NCI-H2107 treated with DMSO at 0.1 percent for 48 hours (cell line): ENCODE measurements at regions not wholly inside any gene's neighbourhood (a gene's known extent, or its start where the extent isn't known, plus 50 kb on each side); places are given as distances from the start of the nearest gene placed in this dataset.
A peak's percentile ranks its signal among the peaks of the same experiment; 100 is the strongest.
"Not testable (repeated sequence)": the region's sequence is repeated elsewhere in the genome, so short reads cannot be mapped to it uniquely, and the experiment has no call there.

Source experiments
- DNase-seq: peaks from one replicate; lab custom pipeline; 2025; ENCODE audit not compliant: unreplicated experiment; lab: John Stamatoyannopoulos, UW

GRCh38 chr9:113664181-113664875 is 200.8 kb downstream of the RGS3 start:
- no peak for DNase-seq

- DNase-seq = no peak
Observed at GRCh38 chr9:113665064-113665463, 201.5 kb downstream of the RGS3 start.

- no peak for DNase-seq
Observed at GRCh38 chr9:113665756-113666155, 202.2 kb downstream of the RGS3 start.

GRCh38 chr9:113668061-113668460 is 204.5 kb downstream of the RGS3 start:
- DNase-seq = no peak

- no peak for DNase-seq
Observed at GRCh38 chr9:113669522-113670115, 206.1 kb downstream of the RGS3 start.

- DNase-seq = no peak
Observed at GRCh38 chr9:113673726-113674125, 202.4 kb upstream of the ZNF618 start.

- DNase-seq = no peak
Observed at GRCh38 chr9:113674436-113674835, 201.7 kb upstream of the ZNF618 start.

GRCh38 chr9:113675475-113675941 is 200.6 kb upstream of the ZNF618 start:
- no peak for DNase-seq

- DNase-seq = no peak
Observed at GRCh38 chr9:113677057-113677456, 199.1 kb upstream of the ZNF618 start.

- DNase-seq = no peak
Observed at GRCh38 chr9:113677569-113677968, 198.5 kb upstream of the ZNF618 start.

- no peak for DNase-seq
Observed at GRCh38 chr9:113678119-113678858, 197.8 kb upstream of the ZNF618 start.

- DNase-seq = no peak
Observed at GRCh38 chr9:113678859-113679256, 197.3 kb upstream of the ZNF618 start.

- DNase-seq = peak; percentile 13
Observed at GRCh38 chr9:113682297-113682771, 193.8 kb upstream of the ZNF618 start.

- not testable (repeated sequence) for DNase-seq
Observed at GRCh38 chr9:113685636-113686035, 190.5 kb upstream of the ZNF618 start.

GRCh38 chr9:113687107-113687679 is 188.9 kb upstream of the ZNF618 start:
- no peak for DNase-seq

- no peak for DNase-seq
Observed at GRCh38 chr9:113687680-113688371, 188.3 kb upstream of the ZNF618 start.

- DNase-seq = no peak
Observed at GRCh38 chr9:113690055-113690740, 185.9 kb upstream of the ZNF618 start.

- DNase-seq = no peak
Observed at GRCh38 chr9:113692256-113692655, 183.9 kb upstream of the ZNF618 start.

GRCh38 chr9:113694912-113695311 is 181.2 kb upstream of the ZNF618 start:
- DNase-seq = no peak

GRCh38 chr9:113695440-113695851 is 180.7 kb upstream of the ZNF618 start:
- DNase-seq = no peak
